B cell (primary cell): ENCODE measurements at regions not wholly inside any gene's neighbourhood (a gene's known extent, or its start where the extent isn't known, plus 50 kb on each side); places are given as distances from the start of the nearest gene placed in this dataset.
A peak's percentile ranks its signal among the peaks of the same experiment; 100 is the strongest.

ENCODE experiments used
- ATAC-seq: fragments of 200-7000 bp; cut with Tn5 transposase; one replicate; pipeline ENCODE4 v1.10.0; 2021; ENCODE audit warnings: low read depth, mild to moderate bottlenecking, moderate number of reproducible peaks, moderate library complexity
- CTCF ChIA-PET: fragments of 350-600 bp; sonication (Branson Sonifier 250); formaldehyde crosslinking; loops from one replicate; lab custom pipeline; 2021; ENCODE audit warnings: antibody characterized with exemption, inconsistent platforms; lab: Charles Lee
- POLR2A ChIA-PET: fragments of 350-600 bp; sonication (Branson Sonifier 250); formaldehyde crosslinking; loops from one replicate; lab custom pipeline; 2021; ENCODE audit warnings: antibody characterized with exemption; lab: Charles Lee
- DNase-seq: peaks from one replicate; pipeline ENCODE4 v3.0.0; 2013
- H2AFZ ChIP-seq: 2 replicates; pipeline ENCODE4 v1.6.1; 2012; ENCODE audit warnings: mild to moderate bottlenecking, low read depth, low read length; ENCODE audit not compliant: insufficient read depth, poor library complexity, severe bottlenecking
- H3K27ac ChIP-seq, 2 donors: 1 replicate in 1 of 2; 2 replicates in 1 of 2; pipeline ENCODE4 v1.5.1; 2012 to 2013; ENCODE audit warnings: low read length in 2 of 2, mild to moderate bottlenecking in 2 of 2, moderate library complexity in 1 of 2
- H3K27me3 ChIP-seq, 4 experiments: fragments of 200-600 bp in 1 of 4; sonication (generic) in 1 of 4; replicated peaks in 1 of 4; 1 replicate in 2 of 4; 2 replicates in 2 of 4; pipeline versions ENCODE4 v1.6.1 to v1.7.0; 2013 to 2016; ENCODE audit warnings: low read length in 3 of 4, mild to moderate bottlenecking in 2 of 4, mixed read lengths in 1 of 4, moderate library complexity in 1 of 4; ENCODE audit not compliant: insufficient read depth in 4 of 4, control insufficient read depth in 3 of 4; ENCODE audit errors: control extremely low read depth in 1 of 4
- H3K36me3 ChIP-seq, 2 experiments: replicated peaks in 1 of 2; 1 replicate in 1 of 2; 2 replicates in 1 of 2; pipeline versions ENCODE4 v1.6.1 to v1.7.1; 2013; ENCODE audit warnings: low read length in 1 of 2; ENCODE audit not compliant: insufficient read depth in 2 of 2, control insufficient read depth in 1 of 2; ENCODE audit errors: control extremely low read depth in 1 of 2, extremely low read depth in 1 of 2
- H3K4me1 ChIP-seq, 2 donors: fragments of 200-600 bp in 1 of 2; sonication (generic) in 1 of 2; 1 replicate in 1 of 2; 2 replicates in 1 of 2; pipeline versions ENCODE4 v1.5.1 to v1.6.1; 2013 to 2017; ENCODE audit warnings: low read length in 2 of 2; ENCODE audit not compliant: control insufficient read depth in 2 of 2, insufficient read depth in 2 of 2
- H3K4me2 ChIP-seq: replicated peaks from 2 replicates; pipeline ENCODE3; 2012; ENCODE audit warnings: mild to moderate bottlenecking, low read depth, low read length; ENCODE audit not compliant: poor library complexity, severe bottlenecking
- H3K4me3 ChIP-seq, 5 experiments: fragments of 200-600 bp in 1 of 5; sonication (generic) in 1 of 5; 1 replicate in 3 of 5; 2 replicates in 2 of 5; pipeline versions ENCODE4 v1.5.1 to v1.7.0; 2011 to 2016; ENCODE audit warnings: low read length in 4 of 5, mild to moderate bottlenecking in 4 of 5, low read depth in 2 of 5, control low read depth in 1 of 5, moderate library complexity in 1 of 5; ENCODE audit not compliant: insufficient read depth in 1 of 5; ENCODE audit errors: control extremely low read depth in 1 of 5, extremely low read depth in 1 of 5
- H3K79me2 ChIP-seq: fragments of 200-600 bp; sonication (generic); one replicate; pipeline ENCODE4 v1.6.0; 2016; ENCODE audit warnings: low read length; ENCODE audit not compliant: control insufficient read depth, insufficient read depth
- H3K9ac ChIP-seq: fragments of 200-600 bp; sonication (generic); 2 replicates; pipeline ENCODE4 v1.6.1; 2017; ENCODE audit warnings: mild to moderate bottlenecking, low read length, moderate library complexity
- H3K9me3 ChIP-seq, 3 donors: one replicate each; pipeline versions ENCODE4 v1.6.1 to v1.7.1; 2013; ENCODE audit warnings: low read length in 2 of 3; ENCODE audit not compliant: control insufficient read depth in 2 of 3, insufficient read depth in 1 of 3; ENCODE audit errors: control extremely low read depth in 1 of 3
- H4K20me1 ChIP-seq: 2 replicates; pipeline ENCODE4 v1.6.0; 2012; ENCODE audit warnings: mild to moderate bottlenecking, low read length; ENCODE audit not compliant: insufficient read depth, control insufficient read depth, poor library complexity, severe bottlenecking
- H3K27ac Mint-ChIP-seq: one replicate; pipeline ENCODE4 v1.8.0; 2021; ENCODE audit warnings: mixed read lengths
- H3K27me3 Mint-ChIP-seq: one replicate; pipeline ENCODE4 v1.8.0; 2021; ENCODE audit warnings: mixed read lengths
- H3K4me1 Mint-ChIP-seq: one replicate; pipeline ENCODE4 v1.8.0; 2021; ENCODE audit warnings: mixed read lengths
- H3K4me3 Mint-ChIP-seq: one replicate; pipeline ENCODE4 v1.8.0; 2021; ENCODE audit warnings: mixed read lengths
- H3K9me3 Mint-ChIP-seq: one replicate; pipeline ENCODE4 v1.8.0; 2022; ENCODE audit warnings: mixed read lengths; ENCODE audit not compliant: insufficient read depth
- EZH2 ChIP-seq: IDR thresholded peaks from 2 replicates; pipeline ENCODE4 v1.6.1; 2012; ENCODE audit warnings: borderline replicate concordance, low read depth, mild to moderate bottlenecking, moderate library complexity, low read length; ENCODE audit not compliant: insufficient read depth, poor library complexity, severe bottlenecking
- WGBS: methylation state at CpG from one replicate; pipeline ENCODE4 v1.1.5; 2013; ENCODE audit warnings: missing lambda C conversion rate; ENCODE audit not compliant: insufficient coverage; 5-methylcytosine and 5-hydroxymethylcytosine counted together
- intact Hi-C: fragments of 100-400 bp; cut with micrococcal nuclease; formaldehyde crosslinking; loops from one replicate; pipeline ENCODE4 v1.10.0; 2022
- TF ChIP-seq, protein P1 (sequence below): fragments of 200-600 bp; IDR thresholded peaks from one replicate; pipeline ENCODE4 v1.8.0; 2022; ENCODE audit warnings: antibody characterized with exemption, mild to moderate bottlenecking

DNA sequence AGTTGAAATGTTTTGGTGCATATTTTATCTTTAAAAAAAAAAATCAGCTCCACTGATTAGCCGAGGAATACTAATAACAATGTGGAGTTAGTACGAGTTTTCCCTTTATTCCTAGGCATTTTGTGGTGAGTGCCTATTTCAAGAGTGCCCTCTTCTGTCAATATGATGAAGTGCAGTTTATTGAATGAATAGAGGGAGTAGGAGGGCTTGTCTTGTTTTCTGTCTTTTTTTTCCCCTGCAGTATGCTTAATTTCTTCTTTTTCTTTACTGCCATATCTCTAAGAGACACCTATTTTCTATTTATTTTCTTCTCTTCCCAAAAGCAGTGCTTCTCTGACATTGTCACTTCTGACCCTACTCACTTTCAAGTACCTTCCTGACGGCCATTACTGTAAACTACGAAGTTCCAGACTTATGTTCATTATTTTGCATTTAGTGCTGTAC, 169.6 kb upstream of the PITX1 start:
- Histone ChIP-seq H3K9me3 (peaks cover 0 to 18% (median 7%) of the 10 kb centered on the region in 3 donors), H3K27me3 (peaks cover 0 to 20% (median 6%) of the 10 kb centered on the region in 4 experiments), H3K4me3 (no peak overlapping the region), H3K27ac (no peak overlapping the region), H4K20me1 (no peaks in the 10 kb centered on the region), H3K79me2 (no peaks in the 10 kb centered on the region), H3K4me2 (no peak overlapping the region), H2AFZ (no peak overlapping the region), H3K4me1 (no peaks in the 10 kb centered on the region), H3K36me3 (no peaks in the 10 kb centered on the region), H3K9ac (no peak overlapping the region)
- Mint-ChIP-seq H3K4me1 (no peaks in the 10 kb centered on the region), H3K27me3 (peaks cover 51% of the 10 kb centered on the region), H3K9me3 (peaks cover 9% of the 10 kb centered on the region), H3K27ac (no peak overlapping the region), H3K4me3 (no peak overlapping the region)
- ATAC-seq (no peak), DNase-seq (no peak)
- no CpG with 5 or more reads among the region's 4 CpGs for WGBS
- TF ChIP-seq, protein P1, sequence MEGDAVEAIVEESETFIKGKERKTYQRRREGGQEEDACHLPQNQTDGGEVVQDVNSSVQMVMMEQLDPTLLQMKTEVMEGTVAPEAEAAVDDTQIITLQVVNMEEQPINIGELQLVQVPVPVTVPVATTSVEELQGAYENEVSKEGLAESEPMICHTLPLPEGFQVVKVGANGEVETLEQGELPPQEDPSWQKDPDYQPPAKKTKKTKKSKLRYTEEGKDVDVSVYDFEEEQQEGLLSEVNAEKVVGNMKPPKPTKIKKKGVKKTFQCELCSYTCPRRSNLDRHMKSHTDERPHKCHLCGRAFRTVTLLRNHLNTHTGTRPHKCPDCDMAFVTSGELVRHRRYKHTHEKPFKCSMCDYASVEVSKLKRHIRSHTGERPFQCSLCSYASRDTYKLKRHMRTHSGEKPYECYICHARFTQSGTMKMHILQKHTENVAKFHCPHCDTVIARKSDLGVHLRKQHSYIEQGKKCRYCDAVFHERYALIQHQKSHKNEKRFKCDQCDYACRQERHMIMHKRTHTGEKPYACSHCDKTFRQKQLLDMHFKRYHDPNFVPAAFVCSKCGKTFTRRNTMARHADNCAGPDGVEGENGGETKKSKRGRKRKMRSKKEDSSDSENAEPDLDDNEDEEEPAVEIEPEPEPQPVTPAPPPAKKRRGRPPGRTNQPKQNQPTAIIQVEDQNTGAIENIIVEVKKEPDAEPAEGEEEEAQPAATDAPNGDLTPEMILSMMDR = peak; percentile 35
- no peak for TF ChIP-seq EZH2
- ChIA-PET CTCF (no interaction called here), POLR2A (no interaction called here)
- intact Hi-C loops = no loop called here

DNA sequence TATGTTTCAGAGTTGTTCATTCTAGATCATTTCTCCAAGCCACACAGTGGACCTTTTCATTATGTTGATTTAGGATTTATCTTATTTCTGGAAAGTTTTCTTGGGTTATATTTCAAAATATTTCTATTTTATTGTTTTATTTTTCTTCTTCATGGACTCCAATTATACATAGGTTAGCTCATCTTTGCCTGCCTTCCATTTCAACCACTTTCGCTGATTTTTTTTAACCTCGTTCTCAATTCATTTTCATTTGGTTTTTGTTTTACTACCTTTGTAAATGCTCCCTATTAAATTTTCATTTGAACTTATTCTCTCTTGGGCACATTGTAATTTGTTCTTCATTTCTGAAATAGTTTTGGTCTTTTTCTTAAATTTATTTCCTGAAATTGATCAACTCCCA, 169.0 kb upstream of the PITX1 start:
- Mint-ChIP-seq H3K4me3 (no peak overlapping the region), H3K4me1 (no peaks in the 10 kb centered on the region), H3K27me3 (peaks cover 55% of the 10 kb centered on the region), H3K9me3 (peaks cover 10% of the 10 kb centered on the region), H3K27ac (no peak overlapping the region)
- Histone ChIP-seq H3K4me1 (no peaks in the 10 kb centered on the region), H3K36me3 (no peaks in the 10 kb centered on the region), H3K9ac (no peak overlapping the region), H4K20me1 (no peaks in the 10 kb centered on the region), H3K9me3 (peaks cover 0 to 18% (median 7%) of the 10 kb centered on the region in 3 donors), H3K27ac (no peak overlapping the region), H2AFZ (no peak overlapping the region), H3K27me3 (peaks cover 0 to 17% (median 6%) of the 10 kb centered on the region in 4 experiments), H3K4me3 (no peak overlapping the region), H3K79me2 (no peaks in the 10 kb centered on the region), H3K4me2 (no peak overlapping the region)
- ATAC-seq (no peak), DNase-seq (no peak)
- WGBS = no CpG with 5 or more reads among the region's 2 CpGs
- intact Hi-C loops = no loop called here
- ChIA-PET CTCF (no interaction called here), POLR2A (no interaction called here)
- no peak for TF ChIP-seq EZH2
- TF ChIP-seq, protein P1 = no peak
